ENCODE measurements at regions not wholly inside any gene's neighbourhood (a gene's known extent, or its start where the extent isn't known, plus 50 kb on each side); places are given as distances from the start of the nearest gene placed in this dataset.
"Not testable (repeated sequence)": the region's sequence is repeated elsewhere in the genome, so short reads cannot be mapped to it uniquely, and the experiment has no call there.

GRCh38 chr6:115165912-115166311 lies 823.1 kb upstream of the HS3ST5 start:
- TF ChIP-seq GABPA (IDR thresholded peaks at IDR 0.05; ENCODE audit: low read depth); CTCF (IDR thresholded peaks at IDR 0.05); YY1 (IDR thresholded peaks at IDR 0.05; ENCODE audit: low read depth); MEF2A (IDR thresholded peaks at IDR 0.05; ENCODE audit: borderline replicate concordance, low read depth); POLR2AphosphoS5 (IDR thresholded peaks at IDR 0.05; ENCODE audit: low read depth, low read length); FOSL2 (IDR thresholded peaks at IDR 0.05; ENCODE audit: borderline replicate concordance, low read depth); CHD2 (IDR thresholded peaks at IDR 0.05; ENCODE audit: low read length, partially characterized antibody); ZBTB33 (IDR thresholded peaks at IDR 0.05; ENCODE audit: borderline replicate concordance, low read depth); EZH2phosphoT487 (IDR thresholded peaks at IDR 0.05; ENCODE audit: borderline replicate concordance, low read depth); MXI1 (IDR thresholded peaks at IDR 0.05; ENCODE audit: low read depth, low read length); JUND (IDR thresholded peaks at IDR 0.05); RAD21 (IDR thresholded peaks at IDR 0.05; ENCODE audit: low read length); USF2 (IDR thresholded peaks at IDR 0.05; ENCODE audit: borderline replicate concordance, low read depth, low read length): not testable (repeated sequence)

Measured in SK-N-SH (cell line).